HEK293 (cell line): ENCODE measurements at regions not wholly inside any gene's neighbourhood (a gene's known extent, or its start where the extent isn't known, plus 50 kb on each side); places are given as distances from the start of the nearest gene placed in this dataset.
A peak's percentile ranks its signal among the peaks of the same experiment; 100 is the strongest.

Experiments
- CTCF ChIA-PET: fragments of 350-600 bp; formaldehyde crosslinking; extraction: SDS; loops from one replicate; lab custom pipeline; 2021; ENCODE audit warnings: antibody characterized with exemption; lab: Yijun Ruan, JAX
- POLR2A ChIA-PET: fragments of 300-600 bp; formaldehyde crosslinking; extraction: SDS; loops from one replicate; lab custom pipeline; 2020; ENCODE audit warnings: antibody characterized with exemption, inconsistent platforms; lab: Yijun Ruan, JAX
- H3K27ac ChIP-seq: fragments of 200-500 bp; sonication (Bioruptor generic); 2 replicates; pipeline ENCODE4 v1.5.1; 2014; ENCODE audit warnings: low read depth, low read length, control low read depth, inconsistent platforms; ENCODE audit errors: extremely low read depth
- H3K36me3 ChIP-seq, 2 experiments: fragments of 200-500 bp in 1 of 2; sonication (Bioruptor generic) in 1 of 2; 1 replicate in 1 of 2; 2 replicates in 1 of 2; pipeline ENCODE4 v1.5.1; 2014 to 2017; ENCODE audit warnings: inconsistent platforms in 2 of 2, low read length in 2 of 2; ENCODE audit not compliant: control insufficient read depth in 2 of 2, insufficient read depth in 1 of 2
- H3K4me1 ChIP-seq: fragments of 200-500 bp; sonication (Bioruptor generic); 2 replicates; pipeline ENCODE4 v1.5.1; 2014; ENCODE audit warnings: mild to moderate bottlenecking, low read length, inconsistent platforms; ENCODE audit not compliant: control insufficient read depth, insufficient read depth
- H3K4me3 ChIP-seq: 2 replicates; pipeline ENCODE4 v1.5.1; 2011; ENCODE audit warnings: low read depth, mild to moderate bottlenecking, control low read depth, low read length, moderate library complexity
- H3K9me3 ChIP-seq: fragments of 200-500 bp; sonication (Bioruptor generic); 2 replicates; pipeline ENCODE4 v1.5.1; 2014; ENCODE audit warnings: low read depth, low read length, inconsistent platforms; ENCODE audit not compliant: control insufficient read depth, insufficient read depth
- AEBP2 ChIP-seq: fragments of 450-650 bp; formaldehyde crosslinking; IDR thresholded peaks from 2 replicates; pipeline ENCODE4 v1.5.1; 2016; ENCODE audit warnings: missing biosample characterization, missing genetic modification characterization, borderline replicate concordance
- GLIS1 ChIP-seq: fragments of 450-650 bp; formaldehyde crosslinking; IDR thresholded peaks from 2 replicates; pipeline ENCODE4 v1.5.1; 2016; ENCODE audit warnings: missing biosample characterization, missing genetic modification characterization
- HOXC10 ChIP-seq: sonication (generic); formaldehyde crosslinking; IDR thresholded peaks from 2 replicates; pipeline ENCODE4 v1.8.1; 2023; ENCODE audit warnings: mild to moderate bottlenecking, missing genetic modification reagents
- KLF16 ChIP-seq: fragments of 450-650 bp; formaldehyde crosslinking; IDR thresholded peaks from 2 replicates; pipeline ENCODE4 v1.5.1; 2017; ENCODE audit warnings: missing biosample characterization, missing genetic modification characterization
- KLF9 ChIP-seq: fragments of 450-650 bp; formaldehyde crosslinking; IDR thresholded peaks from 2 replicates; pipeline ENCODE4 v1.5.1; 2016; ENCODE audit warnings: missing biosample characterization, missing genetic modification characterization, low read depth
- ZBTB1 ChIP-seq: fragments of 450-650 bp; formaldehyde crosslinking; IDR thresholded peaks from 2 replicates; pipeline ENCODE4 v1.5.1; 2016; ENCODE audit warnings: missing biosample characterization, missing genetic modification characterization
- ZBTB10 ChIP-seq: fragments of 450-650 bp; formaldehyde crosslinking; IDR thresholded peaks from 2 replicates; pipeline ENCODE4 v1.5.1; 2016; ENCODE audit warnings: missing biosample characterization, missing genetic modification characterization
- ZNF121 ChIP-seq: fragments of 450-650 bp; formaldehyde crosslinking; IDR thresholded peaks from 2 replicates; pipeline ENCODE4 v1.5.1; 2016; ENCODE audit warnings: missing biosample characterization, missing genetic modification characterization
- ZNF169 ChIP-seq: fragments of 450-650 bp; formaldehyde crosslinking; IDR thresholded peaks from 2 replicates; pipeline ENCODE4 v1.5.1; 2016; ENCODE audit warnings: missing biosample characterization, missing genetic modification characterization
- ZNF24 ChIP-seq: fragments of 450-650 bp; formaldehyde crosslinking; IDR thresholded peaks from 2 replicates; pipeline ENCODE4 v1.5.1; 2016; ENCODE audit warnings: missing biosample characterization, missing genetic modification characterization
- ZNF366 ChIP-seq: fragments of 450-650 bp; formaldehyde crosslinking; conservative IDR thresholded peaks from 2 replicates; pipeline ENCODE4 v1.5.1; 2016; ENCODE audit warnings: missing biosample characterization, missing genetic modification characterization
- ZNF433 ChIP-seq: fragments of 450-650 bp; formaldehyde crosslinking; IDR thresholded peaks from 2 replicates; pipeline ENCODE4 v1.5.1; 2016; ENCODE audit warnings: missing biosample characterization, missing genetic modification characterization, low read depth
- ZNF449 ChIP-seq: fragments of 450-650 bp; formaldehyde crosslinking; IDR thresholded peaks from 2 replicates; pipeline ENCODE4 v1.5.1; 2017; ENCODE audit warnings: missing biosample characterization, mild to moderate bottlenecking, missing genetic modification characterization, moderate library complexity
- ZNF518A ChIP-seq: fragments of 450-650 bp; formaldehyde crosslinking; conservative IDR thresholded peaks from 2 replicates; pipeline ENCODE4 v1.5.1; 2016; ENCODE audit warnings: low read depth, missing biosample characterization, missing genetic modification characterization
- ZNF571 ChIP-seq: fragments of 450-650 bp; formaldehyde crosslinking; IDR thresholded peaks from 2 replicates; pipeline ENCODE4 v1.5.0; 2017; ENCODE audit warnings: missing biosample characterization, missing genetic modification characterization
- ZNF585B ChIP-seq: fragments of 450-650 bp; formaldehyde crosslinking; IDR thresholded peaks from 2 replicates; pipeline ENCODE4 v1.5.1; 2016; ENCODE audit warnings: missing biosample characterization, missing genetic modification characterization
- ZNF629 ChIP-seq: fragments of 450-650 bp; formaldehyde crosslinking; IDR thresholded peaks from 2 replicates; pipeline ENCODE4 v1.5.1; 2017; ENCODE audit warnings: missing biosample characterization, missing genetic modification characterization
- ZNF677 ChIP-seq: fragments of 450-650 bp; IDR thresholded peaks from 2 replicates; pipeline ENCODE4 v1.5.0; 2018; ENCODE audit warnings: missing biosample characterization, mild to moderate bottlenecking, missing genetic modification characterization, moderate library complexity
- ZNF768 ChIP-seq: fragments of 450-650 bp; formaldehyde crosslinking; IDR thresholded peaks from 2 replicates; pipeline ENCODE4 v1.5.1; 2018; ENCODE audit warnings: missing biosample characterization, mild to moderate bottlenecking, missing genetic modification characterization
- ZSCAN16 ChIP-seq: fragments of 450-650 bp; formaldehyde crosslinking; IDR thresholded peaks from 2 replicates; pipeline ENCODE4 v1.5.1; 2016; ENCODE audit warnings: missing biosample characterization, missing genetic modification characterization
- TF ChIP-seq, protein P1 (sequence below): sonication (generic); formaldehyde crosslinking; IDR thresholded peaks from 2 replicates; pipeline ENCODE4 v1.8.1; 2022; ENCODE audit warnings: mild to moderate bottlenecking, moderate library complexity, missing genetic modification reagents
- TF ChIP-seq, protein P2 (sequence below): fragments of 450-650 bp; formaldehyde crosslinking; IDR thresholded peaks from 2 replicates; pipeline ENCODE4 v1.5.1; 2017; ENCODE audit warnings: missing biosample characterization, missing genetic modification characterization

GRCh38 chr12:115000038-115000437, 316.1 kb upstream of the TBX3 start (continued):
- TF ChIP-seq KLF9 (tag by site-specific recombination) (no peak), ZBTB1 (tag by site-specific recombination) (no peak), ZNF677 (tag by site-specific recombination) (no peak), ZNF169 (tag by site-specific recombination) (no peak), GLIS1 (tag by site-specific recombination) (peak; percentile 56)

- ChIA-PET POLR2A (no interaction called here), CTCF (no interaction called here)
- Histone ChIP-seq H3K36me3 (no peaks in the 10 kb centered on the region), H3K27ac (no peak overlapping the region), H3K4me3 (no peak overlapping the region), H3K4me1 (0 out of 2 replicates have a peak, but pooled peaks cover 3% of the 10 kb centered on the region)
- TF ChIP-seq ZNF571 = no peak
- no peak for TF ChIP-seq ZBTB10 (tag by site-specific recombination)
- no peak for TF ChIP-seq ZNF768 (tag by site-specific recombination)
- no peak for TF ChIP-seq ZNF24 (tag by site-specific recombination)
- no peak for TF ChIP-seq ZNF449 (tag by site-specific recombination)
- TF ChIP-seq, protein P1, sequence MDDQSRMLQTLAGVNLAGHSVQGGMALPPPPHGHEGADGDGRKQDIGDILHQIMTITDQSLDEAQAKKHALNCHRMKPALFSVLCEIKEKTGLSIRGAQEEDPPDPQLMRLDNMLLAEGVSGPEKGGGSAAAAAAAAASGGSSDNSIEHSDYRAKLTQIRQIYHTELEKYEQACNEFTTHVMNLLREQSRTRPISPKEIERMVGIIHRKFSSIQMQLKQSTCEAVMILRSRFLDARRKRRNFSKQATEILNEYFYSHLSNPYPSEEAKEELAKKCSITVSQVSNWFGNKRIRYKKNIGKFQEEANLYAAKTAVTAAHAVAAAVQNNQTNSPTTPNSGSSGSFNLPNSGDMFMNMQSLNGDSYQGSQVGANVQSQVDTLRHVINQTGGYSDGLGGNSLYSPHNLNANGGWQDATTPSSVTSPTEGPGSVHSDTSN (CRISPR knock-in tag) = no peak
- TF ChIP-seq AEBP2 (tag by site-specific recombination) = no peak
- TF ChIP-seq ZNF677 (tag by site-specific recombination) = no peak
- no peak for TF ChIP-seq ZNF518A (tag by site-specific recombination)
- TF ChIP-seq, protein P2, sequence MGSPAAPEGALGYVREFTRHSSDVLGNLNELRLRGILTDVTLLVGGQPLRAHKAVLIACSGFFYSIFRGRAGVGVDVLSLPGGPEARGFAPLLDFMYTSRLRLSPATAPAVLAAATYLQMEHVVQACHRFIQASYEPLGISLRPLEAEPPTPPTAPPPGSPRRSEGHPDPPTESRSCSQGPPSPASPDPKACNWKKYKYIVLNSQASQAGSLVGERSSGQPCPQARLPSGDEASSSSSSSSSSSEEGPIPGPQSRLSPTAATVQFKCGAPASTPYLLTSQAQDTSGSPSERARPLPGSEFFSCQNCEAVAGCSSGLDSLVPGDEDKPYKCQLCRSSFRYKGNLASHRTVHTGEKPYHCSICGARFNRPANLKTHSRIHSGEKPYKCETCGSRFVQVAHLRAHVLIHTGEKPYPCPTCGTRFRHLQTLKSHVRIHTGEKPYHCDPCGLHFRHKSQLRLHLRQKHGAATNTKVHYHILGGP = no peak
- no peak for TF ChIP-seq ZNF366
- TF ChIP-seq ZNF433 (tag by site-specific recombination) = no peak
- TF ChIP-seq ZSCAN16 = no peak
- no peak for TF ChIP-seq KLF16 (tag by site-specific recombination)
- TF ChIP-seq HOXC10 = no peak
- TF ChIP-seq ZNF585B (tag by site-specific recombination) = no peak
- no peak for TF ChIP-seq ZNF629
- no peak for TF ChIP-seq ZNF121 (tag by site-specific recombination)
- TF ChIP-seq, all 188 proteins: peak for 0
- no peaks in the 10 kb centered on the region; the same call in 1 of the 2 replicates for H3K9me3 ChIP-seq
Measured at GRCh38 chr12:114998750-114999128, 314.8 kb upstream of the TBX3 start.
